SK-N-SH (cell line): ENCODE measurements at regions not wholly inside any gene's neighbourhood (a gene's known extent, or its start where the extent isn't known, plus 50 kb on each side); places are given as distances from the start of the nearest gene placed in this dataset.

Experiments
- CTCF ChIA-PET: fragments of 300-600, 350-600 bp; formaldehyde crosslinking; extraction: SDS; loops from one replicate; lab custom pipeline; 2021; lab: Yijun Ruan, JAX
- POLR2A ChIA-PET: fragments of 350-600 bp; sonication (Branson Sonifier 250); formaldehyde crosslinking; extraction: SDS; loops from one replicate; lab custom pipeline; 2020; ENCODE audit warnings: antibody characterized with exemption, inconsistent platforms; lab: Yijun Ruan, JAX
- DNase-seq: peaks from one replicate; pipeline ENCODE4 v3.0.0; 2012
- H2AFZ ChIP-seq: fragments of 200-600 bp; sonication (generic); 2 replicates; pipeline ENCODE4 v1.8.1; 2016; ENCODE audit warnings: antibody characterized with exemption, mild to moderate bottlenecking, low read depth
- H3F3A ChIP-seq: fragments of 200-600 bp; sonication (generic); replicated peaks from 2 replicates; pipeline ENCODE3; 2016; ENCODE audit warnings: antibody characterized with exemption, mild to moderate bottlenecking; ENCODE audit not compliant: insufficient read depth
- H3K27ac ChIP-seq, 2 experiments: fragments of 200-500 bp in 1 of 2; fragments of 200-600 bp in 1 of 2; sonication (Bioruptor generic) in 1 of 2; sonication (generic), shearing (Covaris generic) in 1 of 2; 2 replicates each; pipeline versions ENCODE4 v1.5.1 to v1.6.1; 2014 to 2016; ENCODE audit warnings: low read depth in 2 of 2, inconsistent platforms in 1 of 2, low read length in 1 of 2, mild to moderate bottlenecking in 1 of 2, mixed read lengths in 1 of 2
- H3K27me3 ChIP-seq: fragments of 200-600 bp; sonication (generic), shearing (Covaris generic); 2 replicates; pipeline ENCODE4 v1.6.1; 2016; ENCODE audit warnings: mixed run types; ENCODE audit not compliant: insufficient read depth
- H3K36me3 ChIP-seq, 2 experiments: fragments of 200-500 bp in 1 of 2; fragments of 200-600 bp in 1 of 2; sonication (Bioruptor generic) in 1 of 2; sonication (generic) in 1 of 2; replicated peaks in 1 of 2; 2 replicates each; pipeline versions ENCODE3 to v1.5.1; 2014 to 2016; ENCODE audit warnings: low read length in 1 of 2, mild to moderate bottlenecking in 1 of 2; ENCODE audit not compliant: insufficient read depth in 2 of 2, control insufficient read depth in 1 of 2
- H3K4me1 ChIP-seq, 2 experiments: fragments of 200-500 bp in 1 of 2; fragments of 200-600 bp in 1 of 2; sonication (Bioruptor generic) in 1 of 2; sonication (generic), shearing (Covaris generic) in 1 of 2; 2 replicates each; pipeline versions ENCODE4 v1.5.1 to v1.6.1; 2014 to 2016; ENCODE audit warnings: low read depth in 1 of 2, low read length in 1 of 2, mixed run types in 1 of 2; ENCODE audit not compliant: insufficient read depth in 2 of 2, control insufficient read depth in 1 of 2
- H3K4me2 ChIP-seq: fragments of 200-600 bp; sonication (generic), shearing (Covaris generic); 2 replicates; pipeline ENCODE4 v1.6.1; 2017; ENCODE audit warnings: mixed run types
- H3K4me3 ChIP-seq, 2 experiments: fragments of 200-500 bp in 1 of 2; fragments of 200-600 bp in 1 of 2; sonication (Bioruptor generic) in 1 of 2; sonication (generic), shearing (Covaris generic) in 1 of 2; 2 replicates each; pipeline versions ENCODE4 v1.5.1 to v1.8.1; 2014 to 2016; ENCODE audit warnings: low read depth in 2 of 2, inconsistent platforms in 1 of 2, low read length in 1 of 2, mild to moderate bottlenecking in 1 of 2, mixed read lengths in 1 of 2, moderate library complexity in 1 of 2
- H3K79me2 ChIP-seq: fragments of 200-600 bp; sonication (generic); 2 replicates; pipeline ENCODE4 v1.8.1; 2017; ENCODE audit warnings: mild to moderate bottlenecking; ENCODE audit not compliant: insufficient read depth
- H3K9ac ChIP-seq: fragments of 200-600 bp; sonication (generic); 2 replicates; pipeline ENCODE4 v1.6.1; 2017; ENCODE audit warnings: mixed run types
- H3K9me2 ChIP-seq: fragments of 200-600 bp; sonication (generic); 2 replicates; pipeline ENCODE4 v1.6.1; 2017; ENCODE audit warnings: mixed run types
- H3K9me3 ChIP-seq: fragments of 200-600 bp; sonication (generic); 2 replicates; pipeline ENCODE4 v1.6.1; 2017; ENCODE audit warnings: mixed run types, mild to moderate bottlenecking, moderate library complexity
- H4K20me1 ChIP-seq: fragments of 200-600 bp; sonication (generic); 2 replicates; pipeline ENCODE4 v1.6.1; 2017; ENCODE audit warnings: mild to moderate bottlenecking, mixed run types; ENCODE audit not compliant: insufficient read depth
- EP300 ChIP-seq, 2 experiments: IDR thresholded peaks; 2 replicates each; pipeline versions ENCODE4 v1.4.0 to v1.6.1; 2012; ENCODE audit warnings: borderline replicate concordance in 1 of 2, low read depth in 1 of 2, low read length in 1 of 2
- FOSL2 ChIP-seq: IDR thresholded peaks from 2 replicates; pipeline ENCODE4 v1.4.0; 2012; ENCODE audit warnings: low read depth, mild to moderate bottlenecking, moderate library complexity, borderline replicate concordance
- FOXJ3 ChIP-seq: sonication (generic); formaldehyde crosslinking; IDR thresholded peaks from 2 replicates; pipeline ENCODE4 v1.5.1; 2020; ENCODE audit warnings: mild to moderate bottlenecking, missing genetic modification reagents
- FOXM1 ChIP-seq: IDR thresholded peaks from 2 replicates; pipeline ENCODE4 v1.4.0; 2012; ENCODE audit warnings: low read depth, mild to moderate bottlenecking
- GATA2 ChIP-seq: sonication (generic); formaldehyde crosslinking; IDR thresholded peaks from 2 replicates; pipeline ENCODE4 v1.5.0; 2020; ENCODE audit warnings: mild to moderate bottlenecking, missing genetic modification reagents
- MEF2A ChIP-seq: IDR thresholded peaks from 2 replicates; pipeline ENCODE4 v1.4.0; 2012; ENCODE audit warnings: low read depth, borderline replicate concordance
- NFIC ChIP-seq: IDR thresholded peaks from 2 replicates; pipeline ENCODE4 v1.4.0; 2012; ENCODE audit warnings: borderline replicate concordance
- PBX3 ChIP-seq: IDR thresholded peaks from 2 replicates; pipeline ENCODE4; 2012
- RCOR1 ChIP-seq: fragments of 150-350 bp; IDR thresholded peaks from 2 replicates; pipeline ENCODE4 v1.6.1; 2017; ENCODE audit warnings: antibody characterized with exemption, low read length
- REST ChIP-seq: IDR thresholded peaks from 2 replicates; pipeline ENCODE4 v1.6.1; 2012; ENCODE audit warnings: mild to moderate bottlenecking, low read depth, low read length, moderate library complexity
- RFX5 ChIP-seq: IDR thresholded peaks from 2 replicates; pipeline ENCODE4 v1.6.1; 2012; ENCODE audit warnings: mild to moderate bottlenecking, improper control_type of control experiment, low read length
- TCF12 ChIP-seq: IDR thresholded peaks from 2 replicates; pipeline ENCODE4 v1.4.0; 2012
- WGBS: methylation state at CpG from one replicate; pipeline ENCODE4 v1.1.6; 2017; ENCODE audit warnings: low lambda C conversion rate; 5-methylcytosine and 5-hydroxymethylcytosine counted together

- 85% methylated on average over 11 of the region's 11 CpGs for WGBS
- no peak overlapping the region for H3K4me2 ChIP-seq
- H3K9me3 ChIP-seq: no peaks in the 10 kb centered on the region
- H3K79me2 ChIP-seq: no peaks in the 10 kb centered on the region
- POLR2A ChIA-PET: interaction anchor here (1.6 kb wide), 1 partner anchor 19 kb away, joined by 3 read pairs; no protein-coding TSS in a partner anchor
- H2AFZ ChIP-seq: no peak overlapping the region
- peak; percentile 62 for DNase-seq
- H3K4me1 ChIP-seq: peaks cover 11 to 34% of the 10 kb centered on the region in 2 experiments
- H4K20me1 ChIP-seq: no peaks in the 10 kb centered on the region
- no peaks in the 10 kb centered on the region for H3K9me2 ChIP-seq
- H3K4me3 ChIP-seq: no peak overlapping the region
- no peaks in the 10 kb centered on the region for H3F3A ChIP-seq
- TF ChIP-seq EP300 (IDR thresholded peaks at IDR 0.05; ENCODE audit: borderline replicate concordance in 1 of 2, low read depth in 1 of 2, low read length in 1 of 2) (peak in 1 of 2 experiments; percentile 52; a peak in 2 of 4 replicates), TCF12 (no peak), GATA2 (CRISPR knock-in tag) (peak; percentile 52; the same call in 1 of the 2 replicates), MEF2A (no peak), RFX5 (peak; percentile 37; the same call in 1 of the 2 replicates), FOXJ3 (CRISPR knock-in tag) (peak; percentile 55; the same call in 1 of the 2 replicates), RCOR1 (0 out of 2 replicates have a peak, but pooled peaks have one; percentile 14), FOSL2 (no peak)
- CTCF ChIA-PET: interaction anchor here (1.0 to 5.5 kb wide), 3 partner anchors 10 to 240 kb away, joined by 3 to 24 read pairs (median 4); no protein-coding TSS in a partner anchor
- peak overlapping the region; percentile 65 to 67; a peak in 3 of 4 replicates for H3K27ac ChIP-seq
- peaks cover 41 to 45% of the 10 kb centered on the region in 2 experiments for H3K36me3 ChIP-seq
- H3K9ac ChIP-seq: no peak overlapping the region
- H3K27me3 ChIP-seq: no peaks in the 10 kb centered on the region
Measured at GRCh38 chr15:62807539-62808130, 234.9 kb upstream of the TPM1 start.

- H2AFZ ChIP-seq: no peak overlapping the region
Measured at GRCh38 chr15:62809115-62809967, 233.2 kb upstream of the TPM1 start.

More at GRCh38 chr15:62809115-62809967, 233.2 kb upstream of the TPM1 start:
- Histone ChIP-seq H3K36me3 (peaks cover 47 to 50% of the 10 kb centered on the region in 2 experiments), H3K4me1 (peaks cover 11 to 34% of the 10 kb centered on the region in 2 experiments), H3K9me2 (no peaks in the 10 kb centered on the region), H3K4me2 (no peak overlapping the region), H3K27ac (peak overlapping the region; percentile 65 to 71), H3K79me2 (no peaks in the 10 kb centered on the region), H3K9ac (no peak overlapping the region), H3F3A (no peaks in the 10 kb centered on the region), H3K4me3 (no peak overlapping the region), H3K27me3 (no peaks in the 10 kb centered on the region), H3K9me3 (no peaks in the 10 kb centered on the region), H4K20me1 (no peaks in the 10 kb centered on the region)
- TF ChIP-seq REST: no peak
- TF ChIP-seq PBX3: peak; percentile 59; the same call in 1 of the 2 replicates
- TF ChIP-seq FOXM1: no peak
- peak in 1 of 2 experiments; percentile 66; a peak in 2 of 4 replicates for TF ChIP-seq EP300 (IDR thresholded peaks at IDR 0.05; ENCODE audit: borderline replicate concordance in 1 of 2, low read depth in 1 of 2, low read length in 1 of 2)
- TF ChIP-seq GATA2 (CRISPR knock-in tag): peak; percentile 37; the same call in 1 of the 2 replicates
- peak; percentile 37; the same call in 1 of the 2 replicates for TF ChIP-seq RCOR1
- TF ChIP-seq TCF12: peak; percentile 85
- no peak for TF ChIP-seq NFIC
- ChIA-PET CTCF (interaction anchor here (0.7 to 5.5 kb wide), 6 partner anchors 10 to 238 kb away, joined by 3 to 24 read pairs (median 4); no protein-coding TSS in a partner anchor), POLR2A (interaction anchor here (1.6 kb wide), 1 partner anchor 21 kb away, joined by 3 read pairs; no protein-coding TSS in a partner anchor)
- peak; percentile 66 for DNase-seq
- 62% methylated on average over 8 of the region's 8 CpGs for WGBS
